HS-27A (cell line): ENCODE measurements at regions not wholly inside any gene's neighbourhood (a gene's known extent, or its start where the extent isn't known, plus 50 kb on each side); places are given as distances from the start of the nearest gene placed in this dataset.

Experiments used
- DNase-seq: peaks from one replicate; pipeline ENCODE4 v3.0.0-alpha.2; 2012; ENCODE audit warnings: low read depth, missing footprints

- DNase-seq, result no peak
Observed at GRCh38 chr7:96927131-96927530, 78.2 kb upstream of the DLX6 start.

- no peak for DNase-seq
Observed at GRCh38 chr7:96928965-96929364, 76.4 kb upstream of the DLX6 start.

- no peak for DNase-seq
Observed at GRCh38 chr7:96931891-96932290, 73.5 kb upstream of the DLX6 start.

- no peak for DNase-seq
Observed at GRCh38 chr7:96933067-96933645, 72.2 kb upstream of the DLX6 start.

- DNase-seq, result no peak
Observed at GRCh38 chr7:96936621-96937020, 68.7 kb upstream of the DLX6 start.

- no peak for DNase-seq
Observed at GRCh38 chr7:96942112-96942511, 63.2 kb upstream of the DLX6 start.

GRCh38 chr7:96949766-96950165, 55.6 kb upstream of the DLX6 start:
- DNase-seq, result no peak

GRCh38 chr7:96952974-96953391, 52.4 kb upstream of the DLX6 start:
- DNase-seq, result no peak

GRCh38 chr7:96953676-96954513, 51.5 kb upstream of the DLX6 start:
- DNase-seq, result no peak
